GM19397 (cell line): ENCODE measurements at regions not wholly inside any gene's neighbourhood (a gene's known extent, or its start where the extent isn't known, plus 50 kb on each side); places are given as distances from the start of the nearest gene placed in this dataset.

Experiments used
- ATAC-seq: cut with Tn5 transposase; IDR thresholded peaks from one replicate; pipeline ENCODE4 v1.9.1; 2021; ENCODE audit warnings: mild to moderate bottlenecking, moderate library complexity; ENCODE audit not compliant: unreplicated experiment

DNA sequence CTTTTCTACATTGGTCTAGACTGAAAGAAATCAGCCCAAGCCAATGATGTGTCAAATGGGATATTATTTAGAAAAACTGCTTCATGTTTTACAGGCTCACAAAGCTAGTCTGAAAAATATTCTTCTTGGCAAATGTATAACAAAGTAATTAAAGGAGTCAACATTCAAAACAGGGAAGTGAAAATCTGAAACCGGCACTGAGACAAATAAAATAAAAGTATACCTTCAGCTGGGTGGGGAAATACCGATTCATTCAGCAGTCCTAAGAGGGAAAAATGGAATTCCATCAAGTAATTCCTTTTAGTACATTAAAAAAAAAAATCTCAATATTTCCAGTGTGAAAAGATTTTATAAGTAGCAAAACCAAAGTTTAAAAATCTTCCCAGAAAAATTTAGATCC is 259.6 kb upstream of the SLC24A2 start:
- ATAC-seq, result no peak

DNA sequence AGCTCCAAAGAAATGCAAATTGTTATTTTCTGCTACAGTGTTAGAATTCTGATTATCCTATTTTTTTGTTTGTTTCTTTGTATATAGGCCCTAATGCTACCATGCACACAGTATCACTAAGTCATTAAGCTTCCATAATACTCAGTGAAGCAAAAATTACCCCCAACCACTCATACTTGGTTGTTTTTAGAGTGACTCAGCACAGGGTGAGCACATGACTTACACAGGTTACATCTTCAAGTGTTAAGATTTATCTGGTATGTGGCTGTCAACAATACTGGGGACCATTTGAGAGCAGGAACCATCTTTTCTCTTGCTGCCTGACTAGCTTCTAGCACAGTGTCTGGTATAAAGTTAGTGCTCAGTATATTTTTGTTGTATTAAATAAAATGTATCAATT is 255.8 kb upstream of the SLC24A2 start:
- no peak for ATAC-seq

DNA sequence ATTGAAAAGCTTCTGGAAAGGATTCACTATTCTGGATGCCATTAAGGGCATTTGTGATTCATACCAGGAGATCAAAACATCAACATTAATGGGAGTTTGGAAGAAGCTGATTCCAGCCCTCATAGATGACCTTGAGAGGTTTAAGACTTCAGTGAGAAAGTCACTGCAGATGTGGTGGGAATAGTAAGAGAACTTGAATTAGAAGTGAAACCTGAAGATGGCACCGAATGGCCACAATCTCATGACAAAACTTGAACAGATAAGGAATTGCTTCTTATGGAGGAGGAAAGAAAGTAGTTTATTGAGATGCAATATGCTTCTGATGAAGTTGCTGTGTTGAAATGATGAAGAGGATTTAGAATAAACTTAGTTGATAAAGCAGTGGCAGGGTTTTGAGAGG is 254.6 kb upstream of the SLC24A2 start:
- ATAC-seq, result peak; percentile 33

DNA sequence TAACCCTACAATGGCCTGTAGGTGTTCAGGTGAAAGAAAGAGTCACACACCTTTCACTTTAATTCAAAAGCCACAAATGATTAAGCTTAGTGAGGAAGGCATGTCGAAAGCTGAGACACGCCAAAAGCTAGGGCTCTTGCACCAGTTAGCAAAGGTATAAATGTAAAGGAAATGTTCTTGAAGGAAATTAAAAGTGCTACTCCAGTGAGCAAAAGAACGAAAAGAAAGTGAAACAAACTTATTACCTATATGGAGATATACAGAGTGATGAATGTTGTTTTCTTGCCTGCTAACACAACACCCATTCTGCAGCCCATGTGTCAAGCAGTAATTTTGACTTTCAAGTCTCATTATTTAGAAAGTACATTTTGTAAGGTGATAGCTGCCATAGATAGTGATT is 254.2 kb upstream of the SLC24A2 start:
- peak; percentile 66 for ATAC-seq

DNA sequence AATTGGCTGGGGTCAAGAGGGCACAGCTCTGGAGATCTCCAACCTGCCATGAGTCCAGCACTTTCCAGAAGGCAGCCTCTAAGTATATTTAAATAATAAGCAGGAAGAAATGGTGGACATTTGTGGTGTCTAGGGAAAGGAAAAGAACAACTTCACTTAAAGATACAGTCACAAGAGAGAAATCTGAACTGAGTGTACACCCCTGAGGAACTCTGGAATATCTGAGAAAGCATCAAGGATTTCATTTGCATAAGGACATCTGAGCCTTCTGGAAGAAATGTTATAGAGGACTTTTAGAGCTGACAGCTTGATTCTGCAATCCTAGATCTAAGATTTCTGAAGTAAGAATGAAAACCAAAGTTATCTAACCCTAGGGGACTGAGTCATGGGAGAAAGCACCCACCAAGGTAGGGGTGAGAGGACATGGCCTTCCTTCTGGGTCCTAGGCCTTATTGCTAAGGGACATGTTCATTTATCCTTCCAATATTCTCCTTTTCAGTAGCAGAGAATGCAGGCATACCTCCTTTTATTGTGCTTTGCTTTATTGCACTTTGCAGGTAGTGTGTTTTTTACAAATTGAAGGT is 253.4 kb upstream of the SLC24A2 start:
- no peak for ATAC-seq

DNA sequence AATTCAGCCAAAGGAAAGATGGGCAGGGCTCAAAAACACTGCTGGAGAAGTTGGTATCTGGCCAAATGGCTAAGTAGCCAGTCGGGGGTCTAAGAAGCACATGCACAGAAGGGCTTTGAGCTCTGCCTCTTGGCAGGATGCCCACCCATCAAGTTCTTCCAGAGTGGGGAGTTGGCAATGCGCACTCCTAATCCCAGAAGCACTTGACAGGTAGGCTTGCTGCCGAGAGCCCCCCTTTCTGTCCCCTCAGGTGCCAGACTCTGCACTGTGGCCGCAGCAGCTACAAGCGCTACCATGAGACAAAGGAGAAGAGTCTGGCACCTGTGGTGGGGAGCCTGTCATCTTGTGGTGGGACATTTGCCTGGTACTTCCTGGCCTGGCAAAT is 252.9 kb upstream of the SLC24A2 start:
- ATAC-seq, result no peak

DNA sequence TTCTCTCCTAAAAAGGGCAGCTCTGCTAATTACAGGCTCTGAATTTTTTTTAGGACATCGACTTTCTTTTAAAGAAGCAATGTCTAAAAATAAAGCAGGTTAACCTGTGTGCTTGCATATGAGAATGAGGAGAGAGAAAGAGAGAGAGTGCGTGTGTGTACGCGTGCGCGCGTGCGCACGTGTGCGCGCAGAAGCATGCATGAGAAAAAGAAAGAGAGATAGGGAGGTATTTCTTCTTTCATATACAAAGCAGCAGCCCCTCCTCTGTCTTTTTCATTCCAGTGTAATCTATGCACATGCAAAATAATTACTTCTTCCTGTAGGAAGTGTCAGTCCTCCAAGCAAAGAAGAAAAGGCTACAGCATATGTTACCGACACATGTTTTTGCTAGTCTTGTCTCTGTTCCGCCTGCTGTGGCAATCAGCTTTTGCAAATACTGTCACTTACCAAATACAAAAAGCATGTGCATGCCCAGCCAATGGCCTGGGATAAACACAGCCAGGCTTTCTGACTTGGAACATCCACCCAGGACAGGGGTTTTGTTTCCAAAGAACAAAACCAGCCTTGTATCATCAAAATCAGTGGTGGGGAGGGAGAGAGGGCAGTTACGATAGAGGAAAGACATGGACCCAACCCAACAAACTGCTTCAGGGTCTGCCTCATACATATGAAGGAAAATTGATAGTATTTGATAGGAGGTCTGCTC is 252.3 kb upstream of the SLC24A2 start:
- ATAC-seq, result no peak

DNA sequence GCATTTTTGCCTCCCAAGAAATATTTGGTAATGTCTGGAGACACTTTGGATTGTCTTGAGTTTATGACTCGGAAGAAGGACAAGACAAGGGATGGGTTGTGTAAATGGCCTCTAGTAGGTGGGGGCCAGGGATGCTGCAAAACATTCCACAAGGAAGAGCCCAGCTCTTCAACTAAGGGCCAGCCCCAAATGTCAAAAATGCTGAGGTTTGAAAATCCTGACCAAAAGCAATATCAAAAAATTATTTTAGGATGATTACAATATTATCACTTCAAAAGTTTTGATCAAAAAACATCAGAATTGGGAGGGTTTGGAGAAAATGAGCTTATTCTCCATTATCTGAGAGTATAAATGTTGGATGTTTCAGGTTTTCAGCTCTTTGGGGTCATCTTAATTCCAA is 248.9 kb upstream of the SLC24A2 start:
- no peak for ATAC-seq

DNA sequence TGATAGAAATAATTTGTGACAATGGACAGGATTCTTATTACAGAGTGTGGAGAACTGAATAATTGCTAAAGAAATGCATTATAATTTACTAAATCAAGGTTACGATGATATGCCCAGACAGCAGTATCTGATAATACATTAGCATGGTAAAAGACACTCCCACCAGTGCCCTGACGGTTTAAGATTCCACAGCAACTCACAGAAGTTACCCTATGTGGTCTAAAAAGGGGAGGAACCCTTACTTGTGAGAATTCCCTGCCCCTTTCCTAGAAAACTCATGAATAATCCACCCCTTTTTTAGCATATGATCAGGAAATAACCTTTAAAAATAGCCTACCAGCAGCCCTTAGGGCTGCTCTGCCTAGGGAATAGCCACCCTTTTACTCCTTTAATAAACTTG is 244.7 kb upstream of the SLC24A2 start:
- ATAC-seq, result no peak

DNA sequence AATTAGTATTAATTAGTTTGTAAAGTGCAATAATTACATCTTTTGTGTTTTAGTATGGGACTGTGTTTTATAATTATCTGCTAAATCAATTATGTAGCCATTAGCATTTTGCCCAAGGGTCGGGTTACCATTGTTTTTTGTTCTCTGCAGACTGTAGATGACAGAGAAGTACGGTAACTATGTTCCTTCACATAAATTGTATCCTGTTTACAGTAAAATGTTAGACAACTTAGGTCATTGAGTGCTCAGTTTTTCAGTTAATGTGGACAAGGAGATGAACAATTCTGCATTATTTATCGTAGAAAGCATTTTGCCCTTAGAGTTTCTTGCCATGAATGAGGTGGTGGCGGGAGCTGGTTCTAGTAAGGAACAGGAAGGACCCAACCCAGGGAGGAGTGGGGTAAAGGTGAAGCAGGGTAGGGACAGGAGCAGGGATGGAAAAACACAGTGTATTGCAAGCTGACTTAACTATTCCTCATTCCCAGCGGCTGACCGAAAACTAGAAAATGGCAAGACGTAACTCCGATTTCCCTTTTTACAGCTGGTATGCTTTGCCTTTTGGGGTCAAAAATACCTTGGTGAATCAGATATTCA is 243.7 kb upstream of the SLC24A2 start:
- ATAC-seq, result no peak

DNA sequence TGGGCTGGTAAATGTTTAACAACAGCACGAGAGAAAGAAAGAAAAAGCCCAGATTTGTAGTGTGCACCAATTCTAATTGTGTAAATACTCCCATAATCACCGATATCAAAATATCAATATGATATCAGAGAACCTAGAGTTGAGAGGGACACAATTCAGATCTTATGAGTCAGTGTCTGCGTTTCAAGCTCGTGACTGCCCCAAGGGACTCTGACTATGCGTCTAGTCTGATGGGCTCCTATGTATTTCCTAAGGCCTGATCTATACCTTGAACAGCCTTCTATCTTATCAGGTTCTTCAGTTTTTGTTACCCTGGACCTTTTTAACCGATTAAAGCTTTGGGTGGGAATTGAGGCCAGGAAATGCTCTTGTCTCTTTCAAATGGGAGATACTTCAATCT is 243.0 kb upstream of the SLC24A2 start:
- ATAC-seq, result no peak

DNA sequence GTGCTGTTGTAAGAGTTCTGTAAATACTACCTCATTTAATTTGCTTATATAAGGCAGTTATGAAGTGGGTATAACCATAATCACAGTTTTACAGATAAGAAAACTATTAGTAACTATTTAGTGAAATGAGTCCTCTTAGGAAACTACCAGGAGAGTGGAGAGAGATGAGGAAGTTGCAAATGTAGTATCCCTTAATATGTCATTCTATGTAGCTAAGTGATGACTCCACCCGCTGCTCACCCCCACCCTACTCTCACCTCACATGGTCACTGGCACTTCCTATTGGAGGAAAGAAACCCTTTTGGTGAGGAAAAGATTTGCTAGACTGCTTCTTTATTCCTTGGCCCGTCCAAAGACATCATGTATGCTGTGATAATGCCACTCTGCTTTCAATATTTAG is 241.8 kb upstream of the SLC24A2 start:
- no peak for ATAC-seq

DNA sequence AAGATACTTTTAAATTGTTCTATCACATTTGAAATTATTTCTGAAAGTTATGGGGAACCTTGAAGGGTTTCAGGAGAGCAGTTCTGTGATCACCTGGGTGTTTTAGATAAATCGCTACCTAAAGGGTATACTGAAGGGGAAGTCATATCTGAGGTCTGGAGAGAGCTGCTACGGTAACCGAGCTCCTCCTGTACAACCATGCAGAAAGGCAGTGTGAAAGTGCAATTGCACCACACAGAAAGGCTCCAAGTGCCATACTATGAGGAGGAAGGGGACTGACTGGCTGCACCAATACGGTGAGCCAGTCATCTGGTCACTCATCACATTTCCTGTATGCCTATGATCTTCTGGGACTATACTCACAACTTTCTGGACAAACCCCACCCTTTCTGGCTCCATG is 241.4 kb upstream of the SLC24A2 start:
- no peak for ATAC-seq

DNA sequence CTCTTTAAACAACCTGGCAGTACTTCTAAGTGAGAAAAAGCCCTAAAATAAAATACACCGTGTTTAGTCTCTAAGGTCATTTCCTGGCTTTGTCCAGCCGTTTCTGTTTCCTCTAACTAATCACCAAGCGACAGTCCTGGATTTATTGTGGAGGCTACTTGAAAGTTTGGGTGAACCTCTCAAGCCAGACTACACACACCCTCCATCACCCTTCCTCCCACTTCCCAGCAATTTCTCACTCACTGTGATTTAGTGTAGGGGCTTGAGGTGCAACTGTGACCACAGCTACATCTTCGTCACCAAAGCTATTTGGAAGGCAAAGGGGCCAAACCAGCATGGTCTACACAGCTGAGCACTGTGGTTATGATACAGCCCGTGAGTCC is 240.0 kb upstream of the SLC24A2 start:
- ATAC-seq, result no peak

DNA sequence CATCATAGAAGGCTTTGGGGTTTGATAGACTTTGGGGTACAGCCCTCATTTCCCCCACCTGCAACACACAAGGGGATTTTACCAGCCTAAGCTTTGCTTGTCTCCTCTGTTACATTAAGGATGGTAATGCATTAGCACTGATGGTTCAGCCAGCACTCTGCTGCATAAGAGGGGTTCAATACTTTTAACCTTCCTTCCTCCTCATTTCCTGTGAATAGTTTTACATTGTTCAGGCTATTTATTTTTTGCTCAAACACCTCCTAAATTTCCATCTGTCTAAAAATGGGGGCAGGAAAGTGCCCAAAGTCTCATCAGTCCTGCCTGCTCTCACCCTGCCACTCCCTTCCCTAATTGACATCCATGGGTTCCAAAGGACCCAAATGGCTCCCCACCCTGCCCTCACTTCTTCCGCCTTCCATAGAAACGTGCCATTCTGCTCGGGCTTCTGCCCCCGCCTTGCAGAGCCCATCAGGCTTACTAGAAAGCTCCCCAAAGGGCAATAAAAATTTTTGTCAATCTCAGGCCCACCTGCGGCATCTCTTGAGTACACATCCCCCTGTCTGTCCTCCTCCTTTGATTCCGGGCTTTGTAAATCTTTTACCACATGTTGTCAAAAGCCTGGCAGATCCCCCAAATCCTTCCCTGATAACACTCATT is 239.5 kb upstream of the SLC24A2 start:
- no peak for ATAC-seq

DNA sequence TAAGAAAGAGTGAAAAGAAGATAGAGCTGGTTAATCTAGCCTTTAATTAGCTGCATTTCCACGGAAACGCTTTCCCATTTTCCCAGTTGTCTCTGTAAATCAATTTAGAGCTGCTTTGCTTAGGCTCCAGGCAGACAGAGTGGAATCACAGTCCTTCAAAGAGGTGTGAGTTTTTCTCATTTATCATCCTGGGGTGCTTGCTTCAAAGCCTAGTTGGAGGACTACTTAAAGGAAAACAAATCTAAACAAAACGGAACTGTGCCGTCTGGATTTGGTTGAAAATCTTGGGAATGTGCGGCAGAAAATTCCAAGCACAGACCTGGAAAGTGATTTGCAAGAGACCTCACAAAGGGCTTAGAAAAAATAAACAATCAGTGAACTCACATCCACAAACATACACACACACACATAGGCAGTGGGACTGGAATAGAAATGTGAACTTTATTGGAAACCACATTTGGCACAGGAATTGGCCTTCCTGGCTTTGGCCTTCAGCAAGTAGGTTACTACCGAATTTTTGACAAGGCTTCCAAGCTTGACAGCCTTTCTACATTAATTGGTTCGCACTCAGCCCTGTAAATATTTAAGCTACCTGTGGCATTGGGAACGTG is 235.2 kb upstream of the SLC24A2 start:
- no peak for ATAC-seq

DNA sequence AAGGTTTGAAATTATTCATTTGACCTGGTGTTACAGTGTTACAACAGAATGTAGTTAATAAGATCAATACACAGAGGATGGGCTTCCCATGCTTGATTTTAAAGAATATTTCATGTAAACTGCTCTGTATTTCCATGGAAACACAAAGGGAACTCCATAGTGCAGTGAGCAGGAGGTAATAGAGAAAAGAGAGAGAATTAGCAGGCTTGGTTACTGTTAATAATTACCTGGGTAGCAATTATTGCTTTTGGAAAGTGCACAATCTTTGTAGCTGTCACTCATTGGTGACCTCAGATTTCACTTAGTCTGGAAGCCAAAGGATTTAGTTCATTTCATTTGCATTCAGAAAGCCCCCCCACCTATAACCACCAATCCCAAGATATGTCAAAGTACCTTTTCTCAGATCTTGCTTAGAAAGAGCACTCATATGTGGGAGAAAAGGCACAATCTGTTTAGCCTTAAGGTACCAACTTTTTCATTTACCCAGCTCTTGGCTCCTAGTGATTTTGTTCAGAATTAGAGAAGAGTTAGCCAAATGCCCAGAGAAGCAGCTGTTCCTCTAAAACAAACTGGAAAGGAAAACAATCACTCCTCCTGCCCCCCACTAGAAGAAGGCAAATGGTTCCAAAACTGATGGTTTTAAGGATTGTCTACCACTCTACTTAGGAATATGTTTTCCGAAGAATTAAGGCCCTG is 234.5 kb upstream of the SLC24A2 start:
- ATAC-seq, result no peak

DNA sequence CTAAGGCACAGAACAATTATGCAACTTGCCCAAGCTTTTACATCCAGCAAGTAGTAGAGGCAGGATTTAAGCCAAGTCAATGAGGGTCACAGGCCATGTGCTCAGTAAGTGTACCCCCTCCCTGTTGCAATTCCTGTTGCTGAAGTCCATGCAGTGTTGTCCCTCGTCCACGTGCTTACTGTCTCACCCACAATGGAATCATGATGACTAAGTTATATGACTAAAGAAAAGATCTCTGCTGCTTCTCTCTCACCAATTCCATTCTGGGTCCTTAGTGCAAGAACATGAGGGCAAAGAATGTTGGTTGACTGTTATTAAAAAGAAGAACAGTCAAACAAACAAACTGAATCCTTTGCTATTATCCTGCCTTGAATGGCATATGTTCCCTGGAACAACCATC is 233.6 kb upstream of the SLC24A2 start:
- no peak for ATAC-seq

DNA sequence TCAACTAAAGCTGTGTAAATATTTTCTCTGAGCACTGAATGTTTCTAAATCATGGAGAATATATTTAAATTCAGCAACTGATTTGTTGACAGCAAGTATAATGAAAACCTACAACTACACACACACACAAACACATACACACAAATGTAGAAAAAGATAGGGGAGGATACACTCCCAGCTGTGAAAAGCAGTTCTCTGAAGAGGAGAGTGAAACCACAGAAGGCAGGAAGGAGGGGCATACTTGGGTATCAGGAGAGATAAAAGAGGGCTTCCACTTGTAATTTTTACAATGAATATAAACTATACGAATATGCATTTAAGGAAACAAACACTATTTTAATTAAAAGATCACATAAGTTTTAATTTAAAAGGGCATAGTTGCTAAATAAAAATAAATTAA is 227.8 kb upstream of the SLC24A2 start:
- ATAC-seq, result no peak

DNA sequence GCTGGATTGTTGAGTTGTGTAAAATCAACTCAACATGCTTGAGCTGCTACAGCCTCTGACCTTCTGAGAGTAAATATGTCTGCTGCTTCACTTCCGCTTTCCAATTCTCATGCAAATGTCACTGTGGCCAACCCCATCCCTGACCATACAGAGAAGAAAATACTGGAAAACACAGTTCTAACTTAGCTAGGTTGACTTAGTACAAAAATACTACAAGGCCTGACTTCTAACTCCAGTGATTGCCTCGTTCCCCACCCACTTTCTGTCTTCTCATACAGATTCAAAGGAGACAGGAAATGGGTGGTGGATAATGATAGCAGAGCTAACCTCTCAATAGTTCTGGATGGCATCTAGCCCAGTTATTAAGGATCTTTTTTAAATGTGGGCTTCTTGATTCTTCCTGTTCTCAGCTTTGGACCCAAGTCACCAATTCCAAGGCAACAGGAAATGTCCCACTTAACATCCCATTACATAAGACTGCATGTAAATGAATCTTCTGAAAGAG is 226.6 kb upstream of the SLC24A2 start:
- no peak for ATAC-seq

DNA sequence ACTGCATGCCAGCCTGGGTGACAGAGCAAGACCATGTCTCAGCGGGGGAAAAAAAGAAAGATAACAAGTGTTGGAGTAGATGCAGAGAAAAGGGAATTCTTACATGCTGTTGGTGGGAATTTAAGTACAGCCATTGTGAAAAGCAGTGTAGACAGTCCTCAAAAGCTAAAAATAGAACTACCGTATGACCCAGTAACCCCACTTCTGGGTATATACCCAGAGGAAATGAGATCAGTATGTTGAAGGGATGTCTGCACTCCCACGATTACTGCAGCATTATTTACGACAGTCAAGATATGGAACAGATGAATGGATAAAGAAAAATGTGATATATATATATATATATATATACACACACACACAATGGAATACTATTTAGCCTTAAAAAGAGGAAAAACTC is 225.3 kb upstream of the SLC24A2 start:
- no peak for ATAC-seq
